Anterior cingulate cortex (tissue), 58 donors: ENCODE measurements at regions not wholly inside any gene's neighbourhood (a gene's known extent, or its start where the extent isn't known, plus 50 kb on each side); places are given as distances from the start of the nearest gene placed in this dataset.
"Not testable (repeated sequence)": the region's sequence is repeated elsewhere in the genome, so short reads cannot be mapped to it uniquely, and the experiment has no call there.

Experiments used
- DNase-seq, 58 donors: peaks; one replicate each; lab custom pipeline; 2025; lab: John Stamatoyannopoulos, UW

- DNase-seq: no peak
Observed at GRCh38 chr2:185245806-185246205, 492.8 kb upstream of the FSIP2 start.

GRCh38 chr2:185246717-185247116 is 491.9 kb upstream of the FSIP2 start:
- DNase-seq: no peak

- no peak for DNase-seq
Observed at GRCh38 chr2:185255566-185255965, 483.0 kb upstream of the FSIP2 start.

- no peak for DNase-seq
Observed at GRCh38 chr2:185265747-185266146, 472.9 kb upstream of the FSIP2 start.

- no peak for DNase-seq
Observed at GRCh38 chr2:185268651-185269050, 470.0 kb upstream of the FSIP2 start.

GRCh38 chr2:185274718-185275484 is 463.7 kb upstream of the FSIP2 start:
- no peak for DNase-seq

- not testable (repeated sequence) for DNase-seq
Observed at GRCh38 chr2:185275979-185276378, 462.6 kb upstream of the FSIP2 start.

GRCh38 chr2:185278761-185279160 is 459.8 kb upstream of the FSIP2 start:
- no peak for DNase-seq

- no peak for DNase-seq
Observed at GRCh38 chr2:185279999-185280398, 458.6 kb upstream of the FSIP2 start.

GRCh38 chr2:185284696-185285095 is 453.9 kb upstream of the FSIP2 start:
- no peak for DNase-seq

GRCh38 chr2:185290012-185290411 is 448.6 kb upstream of the FSIP2 start:
- DNase-seq: not testable (repeated sequence)

GRCh38 chr2:185291035-185291647 is 447.5 kb upstream of the FSIP2 start:
- peak in 8 of 58 donors; percentile 0 to 8 (median 5) for DNase-seq

- DNase-seq: no peak
Observed at GRCh38 chr2:185299867-185300266, 438.7 kb upstream of the FSIP2 start.

- no peak for DNase-seq
Observed at GRCh38 chr2:185306119-185306518, 432.5 kb upstream of the FSIP2 start.

- DNase-seq: no peak
Observed at GRCh38 chr2:185316383-185316782, 422.2 kb upstream of the FSIP2 start.

- no peak for DNase-seq
Observed at GRCh38 chr2:185318271-185318724, 420.3 kb upstream of the FSIP2 start.

- no peak for DNase-seq
Observed at GRCh38 chr2:185335879-185336278, 402.7 kb upstream of the FSIP2 start.

GRCh38 chr2:185337033-185337432 is 401.6 kb upstream of the FSIP2 start:
- DNase-seq: no peak

- DNase-seq: no peak
Observed at GRCh38 chr2:185338104-185338503, 400.5 kb upstream of the FSIP2 start.

GRCh38 chr2:185347445-185347844 is 391.2 kb upstream of the FSIP2 start:
- no peak for DNase-seq

- DNase-seq: no peak
Observed at GRCh38 chr2:185360776-185361175, 377.8 kb upstream of the FSIP2 start.

- no peak for DNase-seq
Observed at GRCh38 chr2:185372188-185372587, 366.4 kb upstream of the FSIP2 start.
